ENCODE measurements at regions not wholly inside any gene's neighbourhood (a gene's known extent, or its start where the extent isn't known, plus 50 kb on each side); places are given as distances from the start of the nearest gene placed in this dataset.
"Not testable (repeated sequence)": the region's sequence is repeated elsewhere in the genome, so short reads cannot be mapped to it uniquely, and the experiment has no call there.

DNA sequence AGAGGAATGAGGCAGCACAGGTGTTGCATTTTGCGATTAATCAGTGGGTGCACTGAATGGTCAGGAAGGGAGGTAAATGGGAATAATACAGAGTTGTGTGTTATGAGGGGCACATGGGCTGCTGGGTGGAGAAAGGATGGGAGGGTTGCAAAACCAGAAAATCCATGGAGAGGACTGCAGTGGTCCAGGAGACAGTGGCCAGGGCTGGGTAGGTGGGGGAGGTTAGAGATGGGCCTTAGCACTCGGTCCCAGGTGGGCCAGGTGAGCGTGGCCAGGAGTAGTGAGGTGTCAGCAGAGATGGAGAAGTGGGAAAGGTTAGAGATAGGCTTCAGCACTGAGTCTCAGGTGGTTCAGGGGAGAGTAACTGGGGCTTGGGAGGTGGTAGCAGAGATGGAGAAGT, 399.1 kb upstream of the LARGE1 start:
- no peak for DNase-seq

GRCh38 chr22:34324763-34325162, 404.5 kb upstream of the LARGE1 start:
- DNase-seq, result no peak

DNA sequence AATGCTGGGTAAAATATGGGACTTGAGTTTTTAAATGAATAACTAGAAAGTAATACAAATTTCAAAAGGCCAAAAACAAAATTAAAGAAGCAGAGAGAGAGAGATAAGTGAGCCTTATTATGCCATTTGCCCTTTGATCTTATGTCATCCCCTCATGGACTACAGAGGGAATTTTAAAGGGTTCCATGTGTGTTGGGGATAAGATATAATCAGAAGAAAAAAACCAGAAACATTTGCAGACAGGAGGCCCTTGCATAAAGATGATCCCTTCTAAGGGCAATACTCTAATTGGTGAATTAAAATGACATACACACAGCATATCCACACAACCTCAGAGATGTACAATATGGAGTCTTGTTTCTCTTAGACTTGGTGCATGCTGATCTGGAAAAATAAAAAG, 406.6 kb upstream of the LARGE1 start:
- no peak for DNase-seq

DNA sequence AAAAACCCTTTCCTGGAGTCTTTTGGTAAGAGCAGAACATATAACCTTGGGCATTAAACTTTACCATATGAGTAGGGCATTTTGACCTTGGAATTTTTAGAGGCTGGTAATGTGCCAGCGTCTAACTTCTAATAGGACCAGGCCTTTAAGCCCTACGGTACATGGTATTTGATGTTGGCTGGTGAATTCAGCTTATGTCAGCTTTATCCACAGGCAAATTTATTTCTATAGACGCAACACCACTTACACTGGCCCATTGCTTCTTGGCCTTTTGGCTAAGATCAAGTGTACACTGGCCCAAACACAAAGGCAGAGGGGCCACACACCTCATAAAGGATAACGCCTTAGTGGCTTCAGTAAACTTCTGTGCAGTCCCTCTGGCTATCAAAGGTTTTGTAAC, 410.2 kb upstream of the LARGE1 start:
- no peak for DNase-seq

- no peak for DNase-seq
Measured at GRCh38 chr22:34333285-34333684, 413.0 kb upstream of the LARGE1 start.

DNA sequence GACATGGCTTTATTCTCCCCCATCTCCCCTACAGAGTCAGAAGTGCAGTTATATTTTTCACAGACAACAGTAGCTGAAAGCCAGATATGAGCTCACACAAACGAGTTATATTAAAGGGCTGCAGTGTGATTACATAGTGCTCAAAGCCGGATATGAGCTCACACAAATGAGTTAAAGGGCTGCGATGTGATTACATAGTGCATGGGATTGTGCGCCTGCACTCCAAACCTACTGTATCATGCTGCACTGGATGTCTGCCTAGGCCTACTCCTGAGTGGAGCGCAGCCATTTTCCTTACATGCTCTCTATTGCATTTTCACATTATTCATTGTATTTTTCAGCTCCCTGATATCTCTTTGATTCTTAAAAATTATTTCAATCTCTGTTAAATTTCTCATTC, 414.6 kb upstream of the LARGE1 start:
- DNase-seq, result no peak

- no peak for DNase-seq
Measured at GRCh38 chr22:34344702-34345101, 424.4 kb upstream of the LARGE1 start.

DNA sequence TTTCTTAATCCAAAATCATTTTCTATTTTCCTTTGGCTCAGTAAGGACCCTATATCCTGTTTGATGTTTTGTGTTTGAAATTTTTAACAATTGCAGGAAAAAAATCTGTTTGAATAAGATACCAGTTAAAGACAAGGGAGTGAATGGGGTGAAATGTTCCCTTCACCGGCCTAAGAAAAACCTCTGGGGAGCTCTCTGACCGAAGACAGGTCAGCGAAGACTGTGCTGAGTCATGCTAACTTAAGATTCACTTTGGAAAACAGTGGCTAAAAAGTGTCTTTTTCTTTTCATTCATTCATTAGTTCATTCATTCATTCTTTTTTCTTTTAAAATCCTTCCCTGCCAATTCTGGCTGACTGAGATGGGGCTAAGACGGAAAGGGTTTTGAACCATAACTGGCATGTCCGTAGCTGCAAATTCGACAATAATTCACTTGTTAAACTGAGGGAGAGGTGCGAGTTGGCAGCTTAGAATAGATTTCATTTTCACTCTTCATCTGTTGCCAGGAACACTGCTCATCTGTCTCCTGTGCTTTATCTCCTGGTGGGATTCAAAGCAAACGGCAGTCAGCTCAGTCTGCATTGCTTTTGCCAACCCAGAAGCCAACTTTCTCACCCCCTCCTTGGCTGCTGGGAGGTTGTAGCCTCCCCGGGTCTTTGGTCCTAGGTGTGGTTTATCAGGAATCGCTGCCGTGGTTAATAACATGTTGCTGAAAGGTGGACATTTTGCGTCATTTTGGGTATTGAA, 434.0 kb upstream of the LARGE1 start:
- no peak for DNase-seq

- no peak for DNase-seq
Measured at GRCh38 chr22:34356481-34356880, 436.2 kb upstream of the LARGE1 start.

DNA sequence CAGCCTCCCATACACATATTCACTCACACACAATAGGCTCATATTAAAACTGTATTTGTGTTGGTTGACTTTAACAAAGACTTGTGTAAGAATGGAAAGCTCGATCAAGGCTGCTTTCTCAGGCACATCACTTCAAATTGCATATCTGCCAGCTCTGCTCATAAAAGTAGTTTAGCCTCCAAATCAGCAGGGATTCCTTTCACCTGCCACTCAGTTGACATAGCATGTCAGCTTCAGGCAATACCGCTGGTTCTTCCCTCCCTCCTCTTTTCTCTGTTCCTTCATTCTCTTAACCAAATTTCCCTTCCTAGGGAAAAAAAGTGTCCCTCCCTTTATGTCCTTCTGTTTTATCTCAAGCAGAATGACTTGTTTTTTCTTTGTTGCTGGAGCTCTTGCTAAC, 450.4 kb upstream of the LARGE1 start:
- no peak for DNase-seq

DNA sequence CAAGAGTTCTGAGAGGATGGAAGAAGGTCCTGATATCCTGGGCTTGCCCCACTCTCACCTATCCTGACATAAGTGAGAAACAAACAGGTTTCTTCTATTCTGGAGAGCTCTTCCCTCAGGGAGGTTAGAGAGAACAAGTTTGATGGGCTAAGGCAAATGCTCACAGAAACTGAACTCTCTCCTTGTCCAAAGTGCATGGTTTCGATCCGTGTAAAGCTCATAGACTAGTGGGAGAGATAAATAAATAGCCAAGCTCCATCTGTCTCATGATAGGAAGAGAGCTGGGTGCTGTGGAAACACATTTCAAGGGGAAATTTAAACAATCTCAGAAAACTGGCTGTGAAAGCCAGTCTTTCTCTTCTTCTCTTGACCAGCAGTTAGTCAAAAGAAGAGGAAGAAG, 459.5 kb upstream of the LARGE1 start:
- DNase-seq, result no peak

- DNase-seq, result no peak
Measured at GRCh38 chr22:34380532-34380931, 460.3 kb upstream of the LARGE1 start.

DNA sequence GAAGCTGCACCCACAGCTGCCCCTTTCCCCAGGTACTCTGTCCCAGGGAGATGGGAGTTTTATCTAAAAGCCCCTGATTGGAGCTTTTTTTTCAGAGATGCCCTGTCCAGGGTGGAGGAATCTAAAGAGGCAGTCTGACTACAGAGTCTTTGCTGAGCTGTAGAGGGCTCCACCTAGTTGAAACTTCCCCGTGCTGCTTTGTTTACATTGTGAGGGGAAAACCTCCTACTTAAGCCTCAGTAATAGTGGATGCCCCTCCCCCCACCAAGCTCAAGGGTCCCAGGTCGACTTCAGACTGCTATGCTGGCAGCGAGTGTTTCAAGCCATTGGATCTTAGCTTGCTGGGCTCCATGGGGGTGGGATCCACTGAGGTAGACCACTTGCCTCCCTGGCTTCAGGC, 470.1 kb upstream of the LARGE1 start:
- no peak for DNase-seq

- DNase-seq, result no peak
Measured at GRCh38 chr22:34395370-34395769, 475.1 kb upstream of the LARGE1 start.

GRCh38 chr22:34403667-34404066, 483.4 kb upstream of the LARGE1 start:
- DNase-seq, result no peak

GRCh38 chr22:34410111-34410510, 489.8 kb upstream of the LARGE1 start:
- no peak for DNase-seq

DNA sequence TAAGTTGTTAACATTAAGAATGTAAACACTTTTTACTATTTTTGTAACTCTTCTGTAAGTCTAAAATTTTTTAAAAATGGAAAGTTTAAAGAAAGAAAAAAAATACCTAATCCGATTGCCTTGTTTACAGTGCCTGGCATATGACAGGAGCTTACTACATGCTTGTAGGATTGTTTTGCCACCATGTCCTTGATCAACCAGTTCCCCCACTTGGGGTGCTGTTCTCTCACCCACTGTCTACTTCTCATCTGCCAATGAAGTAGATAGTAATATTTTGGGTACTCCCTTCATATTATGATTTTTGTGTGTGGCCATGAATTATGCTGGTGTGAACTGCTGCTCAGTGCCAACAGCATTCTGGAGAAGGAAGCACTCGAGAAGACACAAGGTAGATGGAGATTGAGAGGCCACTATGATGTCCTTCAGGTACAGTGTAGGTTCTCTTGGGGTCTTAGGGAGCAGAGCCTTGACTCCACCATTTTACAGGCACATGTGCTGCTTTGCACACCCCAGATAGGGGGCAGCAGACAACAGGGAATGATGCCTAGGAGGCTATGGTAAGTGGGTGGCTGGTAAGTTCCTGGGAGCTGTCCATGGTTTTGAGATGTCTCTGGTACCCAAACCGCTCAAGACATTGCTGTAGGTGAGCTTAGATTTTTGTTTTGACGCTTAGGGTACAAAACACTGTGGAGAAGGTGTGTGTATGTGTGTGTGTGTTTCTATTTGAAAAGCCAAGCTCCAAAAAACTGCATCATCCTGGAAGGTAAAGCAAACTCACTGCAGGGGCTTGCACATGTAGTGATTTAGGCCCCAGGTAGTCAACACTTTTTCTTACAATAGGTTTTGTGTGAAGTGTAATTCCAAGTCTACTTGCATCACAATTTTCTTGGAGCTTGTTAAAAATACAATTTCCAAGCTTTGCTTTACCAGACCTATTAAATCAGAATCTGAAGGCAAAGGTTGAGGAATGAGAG, 494.5 kb upstream of the LARGE1 start:
- DNase-seq, result peak; percentile 91

DNA sequence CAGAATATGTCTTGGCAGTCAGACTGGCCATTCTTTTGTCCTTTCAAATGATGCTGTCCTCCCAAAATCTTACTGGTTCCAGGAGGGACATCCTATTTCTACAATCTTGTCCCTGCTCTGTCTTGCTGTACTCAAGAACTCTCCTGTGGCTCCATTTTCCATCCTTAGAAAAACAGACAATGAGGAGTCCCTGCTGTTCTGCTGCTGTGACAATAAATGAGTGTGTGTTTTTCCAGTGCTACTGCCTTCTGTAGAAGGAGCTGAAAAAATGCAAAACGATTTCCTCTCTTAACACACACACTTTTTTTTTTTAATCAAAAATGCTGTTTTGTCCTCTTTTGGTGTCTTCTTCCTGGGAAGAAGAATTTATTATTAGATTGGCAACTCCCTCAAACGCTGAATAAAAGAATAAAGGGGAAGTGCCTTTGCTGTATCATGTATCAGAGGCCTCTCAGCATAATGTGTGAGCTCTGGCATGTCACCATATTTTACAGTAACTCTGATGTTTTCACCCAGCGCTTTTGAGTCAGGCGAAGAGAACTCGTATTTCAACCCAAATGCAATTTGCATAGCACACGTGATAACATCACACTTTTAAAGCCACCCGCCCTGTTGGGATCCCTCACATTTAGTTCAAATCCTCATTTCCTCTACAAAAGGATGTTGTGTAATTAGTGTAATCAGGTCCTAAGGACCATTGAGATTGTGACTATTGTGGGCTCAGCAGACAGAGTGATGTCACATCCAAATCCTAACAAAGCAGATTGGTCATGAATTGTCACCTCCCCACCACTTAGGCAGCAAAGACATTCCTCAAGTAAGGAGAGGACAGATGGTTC, 496.0 kb upstream of the LARGE1 start:
- DNase-seq, result peak; percentile 16

GRCh38 chr22:34422948-34423347, 502.7 kb upstream of the LARGE1 start:
- DNase-seq, result not testable (repeated sequence)

GRCh38 chr22:34427436-34427835, 507.2 kb upstream of the LARGE1 start:
- no peak for DNase-seq

GRCh38 chr22:34427841-34428240, 507.6 kb upstream of the LARGE1 start:
- no peak for DNase-seq

DNA sequence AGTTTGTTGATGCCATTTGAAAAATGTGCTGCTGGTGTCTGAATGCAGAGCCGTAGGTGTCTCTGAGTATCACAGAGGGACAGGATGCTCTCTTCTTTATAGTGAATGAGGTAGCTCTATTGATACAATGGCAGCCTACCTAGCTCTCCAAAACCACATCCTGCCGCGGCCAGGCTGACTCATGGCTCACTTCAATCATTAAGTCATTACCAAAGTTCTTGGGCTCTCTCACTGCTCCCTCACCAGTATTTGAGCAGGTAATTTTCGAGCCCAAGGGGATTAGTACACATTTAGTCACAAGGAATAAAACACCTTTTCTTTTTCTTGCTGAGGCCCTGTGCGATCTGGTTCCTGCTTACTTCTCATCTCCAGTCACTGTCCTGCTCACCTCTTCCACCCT, 509.0 kb upstream of the LARGE1 start:
- no peak for DNase-seq
